GM12892 (cell line): ENCODE measurements at regions not wholly inside any gene's neighbourhood (a gene's known extent, or its start where the extent isn't known, plus 50 kb on each side); places are given as distances from the start of the nearest gene placed in this dataset.

Source experiments
- POLR2A ChIP-seq: IDR thresholded peaks from 2 replicates; pipeline ENCODE4 v1.6.1; 2011; ENCODE audit warnings: low read depth, low read length, control low read depth
- POLR2AphosphoS5 ChIP-seq: IDR thresholded peaks from 2 replicates; pipeline ENCODE4 v1.6.1; 2011; ENCODE audit warnings: low read depth, low read length, control low read depth

- TF ChIP-seq POLR2A, result no peak
- no peak for TF ChIP-seq POLR2AphosphoS5
Measured at GRCh38 chr11:23961503-23962338, 535.1 kb upstream of the LUZP2 start.
